H9 (cell line): ENCODE measurements at regions not wholly inside any gene's neighbourhood (a gene's known extent, or its start where the extent isn't known, plus 50 kb on each side); places are given as distances from the start of the nearest gene placed in this dataset.

ENCODE experiments used
- DNase-seq: peaks from one replicate; pipeline ENCODE4 v3.0.0-alpha.2; 2017
- H2AFZ ChIP-seq: one replicate; pipeline ENCODE4 v1.6.1; 2013; ENCODE audit warnings: mild to moderate bottlenecking, low read length, control low read depth, moderate library complexity
- H2AK5ac ChIP-seq: 2 replicates; pipeline ENCODE4 v1.6.1; 2013; ENCODE audit warnings: low read length, control low read depth, mixed read lengths; ENCODE audit not compliant: insufficient read length
- H2BK120ac ChIP-seq: one replicate; pipeline ENCODE4 v1.6.1; 2013; ENCODE audit warnings: low read depth, mild to moderate bottlenecking, low read length, control low read depth, inconsistent platforms; ENCODE audit not compliant: poor library complexity, severe bottlenecking
- H2BK12ac ChIP-seq: 2 replicates; pipeline ENCODE4 v1.6.1; 2013; ENCODE audit warnings: low read length, control low read depth, mixed read lengths, low read depth; ENCODE audit not compliant: insufficient read length
- H2BK15ac ChIP-seq: 2 replicates; pipeline ENCODE4 v1.6.1; 2013; ENCODE audit warnings: low read depth, low read length, control low read depth
- H2BK20ac ChIP-seq: one replicate; pipeline ENCODE4 v1.6.1; 2013; ENCODE audit warnings: low read depth, mild to moderate bottlenecking, low read length, control low read depth, inconsistent platforms; ENCODE audit not compliant: poor library complexity, severe bottlenecking
- H2BK5ac ChIP-seq: 2 replicates; pipeline ENCODE4 v1.6.1; 2013; ENCODE audit warnings: low read length, control low read depth, mixed read lengths; ENCODE audit not compliant: insufficient read length
- H3K14ac ChIP-seq: 2 replicates; pipeline ENCODE4 v1.6.1; 2013; ENCODE audit warnings: low read length, control low read depth; ENCODE audit not compliant: insufficient read depth
- H3K18ac ChIP-seq: 2 replicates; pipeline ENCODE4 v1.6.1; 2013; ENCODE audit warnings: low read depth, mild to moderate bottlenecking, mixed read lengths, low read length, control low read depth; ENCODE audit not compliant: insufficient read length
- H3K23ac ChIP-seq: 2 replicates; pipeline ENCODE4 v1.6.1; 2013; ENCODE audit warnings: low read length, control low read depth, mixed read lengths, low read depth; ENCODE audit not compliant: insufficient read length
- H3K23me2 ChIP-seq: 2 replicates; pipeline ENCODE4 v1.6.1; 2013; ENCODE audit warnings: low read depth, mild to moderate bottlenecking, mixed read lengths, low read length, control low read depth; ENCODE audit not compliant: insufficient read length, poor library complexity, severe bottlenecking
- H3K27ac ChIP-seq: 2 replicates; pipeline ENCODE4 v1.5.1; 2013; ENCODE audit warnings: low read length, control low read depth, mixed read lengths, low read depth; ENCODE audit not compliant: insufficient read length
- H3K27me3 ChIP-seq: 2 replicates; pipeline ENCODE4 v1.6.1; 2013; ENCODE audit warnings: low read length, control low read depth, inconsistent platforms; ENCODE audit not compliant: insufficient read depth
- H3K4ac ChIP-seq: 2 replicates; pipeline ENCODE4 v1.6.1; 2013; ENCODE audit warnings: low read depth, mild to moderate bottlenecking, control low read depth, inconsistent platforms, low read length, moderate library complexity
- H3K4me1 ChIP-seq: 2 replicates; pipeline ENCODE4 v1.6.1; 2013; ENCODE audit warnings: low read length, control low read depth, inconsistent platforms; ENCODE audit not compliant: insufficient read depth
- H3K4me2 ChIP-seq: 2 replicates; pipeline ENCODE4 v1.6.1; 2013; ENCODE audit warnings: low read length, control low read depth, mixed read lengths; ENCODE audit not compliant: insufficient read length, insufficient read depth
- H3K56ac ChIP-seq: 2 replicates; pipeline ENCODE4 v1.6.1; 2013; ENCODE audit warnings: low read depth, mild to moderate bottlenecking, mixed read lengths, low read length, control low read depth; ENCODE audit not compliant: insufficient read length
- H3K79me1 ChIP-seq: 2 replicates; pipeline ENCODE4 v1.6.1; 2013; ENCODE audit warnings: low read depth, mild to moderate bottlenecking, moderate library complexity, low read length, control low read depth, inconsistent platforms; ENCODE audit not compliant: insufficient read depth, poor library complexity, severe bottlenecking
- H3K79me2 ChIP-seq: 2 replicates; pipeline ENCODE4 v1.6.1; 2013; ENCODE audit warnings: low read length, control low read depth, inconsistent platforms; ENCODE audit not compliant: insufficient read depth
- H3K9ac ChIP-seq: 2 replicates; pipeline ENCODE4 v1.6.1; 2013; ENCODE audit warnings: low read length, control low read depth, mixed read lengths; ENCODE audit not compliant: insufficient read length; ENCODE audit errors: extremely low read depth
- H3K9me3 ChIP-seq: one replicate; pipeline ENCODE4 v1.6.1; 2013; ENCODE audit warnings: low read depth, low read length, inconsistent platforms; ENCODE audit not compliant: control insufficient read depth
- H3T11ph ChIP-seq: one replicate; pipeline ENCODE4 v1.6.1; 2013; ENCODE audit warnings: mild to moderate bottlenecking, low read length, control low read depth, inconsistent platforms
- H4K20me1 ChIP-seq: one replicate; pipeline ENCODE4 v1.6.1; 2013; ENCODE audit not compliant: control insufficient read depth, insufficient read length, insufficient read depth
- H4K5ac ChIP-seq: 2 replicates; pipeline ENCODE4 v1.6.1; 2013; ENCODE audit warnings: low read depth, mild to moderate bottlenecking, mixed read lengths, low read length, control low read depth; ENCODE audit not compliant: insufficient read length
- H4K8ac ChIP-seq: replicated peaks from 2 replicates; pipeline ENCODE4 v1.6.1; 2013; ENCODE audit warnings: low read length, control low read depth, mixed read lengths, low read depth; ENCODE audit not compliant: insufficient read length
- H4K91ac ChIP-seq: 2 replicates; pipeline ENCODE4 v1.6.1; 2013; ENCODE audit warnings: low read depth, mild to moderate bottlenecking, moderate library complexity, mixed read lengths, low read length, control low read depth; ENCODE audit not compliant: insufficient read length
- H3K27ac Mint-ChIP-seq, 3 experiments: 2 replicates in 2 of 3; 3 replicates in 1 of 3; pipeline ENCODE4 v1.8.0; 2020 to 2021; ENCODE audit warnings: mixed read lengths in 3 of 3, mild to moderate bottlenecking in 1 of 3, moderate library complexity in 1 of 3
- H3K27me3 Mint-ChIP-seq: 2 replicates; pipeline ENCODE4 v1.8.0; 2021; ENCODE audit warnings: low read depth, mild to moderate bottlenecking, moderate library complexity, mixed read lengths
- H3K36me3 Mint-ChIP-seq, 3 experiments: 2 replicates in 2 of 3; 3 replicates in 1 of 3; pipeline ENCODE4 v1.8.0; 2020 to 2021; ENCODE audit warnings: low read depth in 3 of 3, mixed read lengths in 3 of 3; ENCODE audit not compliant: insufficient read depth in 1 of 3
- H3K4me1 Mint-ChIP-seq, 2 experiments: 2 replicates each; pipeline ENCODE4 v1.8.0; 2020; ENCODE audit warnings: mixed read lengths in 2 of 2
- H3K4me3 Mint-ChIP-seq, 2 experiments: 2 replicates in 1 of 2; 3 replicates in 1 of 2; pipeline ENCODE4 v1.8.0; 2020 to 2021; ENCODE audit warnings: mild to moderate bottlenecking in 2 of 2, mixed read lengths in 2 of 2, moderate library complexity in 1 of 2
- H3K9me3 Mint-ChIP-seq, 2 experiments: 2 replicates in 1 of 2; 3 replicates in 1 of 2; pipeline ENCODE4 v1.8.0; 2020; ENCODE audit warnings: mild to moderate bottlenecking in 2 of 2, mixed read lengths in 2 of 2, moderate library complexity in 1 of 2
- WGBS: extraction: QIAGEN DNeasy Blood & Tissue Kit; methylation state at CpG from one replicate; pipeline ENCODE4 v1.1.7; 2013; ENCODE audit warnings: missing lambda C conversion rate, low lambda C conversion rate, mixed read lengths; ENCODE audit not compliant: insufficient read length; ENCODE audit errors: extremely low coverage; 5-methylcytosine and 5-hydroxymethylcytosine counted together
- TF ChIP-seq, protein P1 (sequence below): fragments of 200-600 bp; sonication (generic); conservative IDR thresholded peaks from 3 replicates; pipeline ENCODE4 v1.8.0; 2021; ENCODE audit warnings: antibody characterized with exemption, mild to moderate bottlenecking

DNA sequence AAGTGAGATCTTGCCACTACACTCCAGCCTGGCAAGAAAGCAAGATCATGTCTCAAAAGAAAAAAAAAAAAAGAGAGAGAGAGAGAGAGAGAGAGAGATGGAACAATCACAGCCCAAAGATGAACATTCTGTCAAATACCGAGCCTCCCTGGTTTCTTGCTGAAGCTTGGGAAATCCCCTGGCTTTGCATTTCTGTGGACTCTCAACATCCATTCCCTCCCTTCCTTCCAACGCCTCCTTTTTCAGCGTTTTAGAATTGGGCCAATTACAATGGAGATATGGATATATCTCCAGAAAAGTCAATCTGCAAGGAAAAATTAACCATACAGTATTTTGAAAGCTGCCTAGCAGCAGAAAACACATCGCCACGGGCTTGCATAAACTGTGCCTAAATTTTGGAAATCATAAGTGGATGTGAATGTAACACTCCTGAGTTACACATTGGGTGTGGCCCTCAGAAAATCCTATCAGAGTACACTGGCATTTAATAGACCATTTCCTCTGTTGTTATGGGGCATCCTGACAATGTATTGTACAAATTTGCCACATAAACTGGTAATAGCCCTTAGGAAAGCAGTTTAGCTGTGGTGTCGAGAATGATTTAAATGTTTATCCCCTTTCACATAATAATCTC lies 67.2 kb upstream of the PHLPP1 start:
- Histone ChIP-seq H3K79me2 (no peaks in the 10 kb centered on the region), H2BK5ac (no peak overlapping the region), H2AFZ (no peak overlapping the region), H3K23ac (no peak overlapping the region), H4K91ac (no peak overlapping the region), H3K27ac (no peak overlapping the region), H2BK20ac (no peak overlapping the region), H3K56ac (no peak overlapping the region), H3K23me2 (no peaks in the 10 kb centered on the region), H4K5ac (no peak overlapping the region), H3K27me3 (no peaks in the 10 kb centered on the region), H3K4me1 (no peaks in the 10 kb centered on the region), H3K79me1 (no peaks in the 10 kb centered on the region), H3T11ph (no peak overlapping the region), H3K18ac (no peak overlapping the region), H2AK5ac (no peak overlapping the region), H3K9me3 (no peaks in the 10 kb centered on the region), H2BK15ac (no peak overlapping the region), H2BK120ac (no peak overlapping the region), H4K20me1 (no peaks in the 10 kb centered on the region), H3K14ac (no peak overlapping the region), H3K9ac (no peak overlapping the region), H4K8ac (no peak overlapping the region), H3K4me2 (no peak overlapping the region), H3K4ac (no peak overlapping the region), H2BK12ac (no peak overlapping the region)
- no CpG with 5 or more reads among the region's 6 CpGs for WGBS
- Mint-ChIP-seq H3K27ac (no peak overlapping the region), H3K9me3 (peaks cover 6 to 7% of the 10 kb centered on the region in 2 experiments; a peak in 4 of 5 replicates), H3K4me3 (no peak overlapping the region; a peak in 1 of 5 replicates), H3K4me1 (peaks cover 9 to 13% of the 10 kb centered on the region in 2 experiments), H3K36me3 (peaks cover 0 to 12% (median 2%) of the 10 kb centered on the region in 3 experiments; a peak in 4 of 7 replicates), H3K27me3 (peaks cover 3% of the 10 kb centered on the region; the same call in 1 of the 2 replicates)
- DNase-seq, result no peak
- TF ChIP-seq, protein P1, sequence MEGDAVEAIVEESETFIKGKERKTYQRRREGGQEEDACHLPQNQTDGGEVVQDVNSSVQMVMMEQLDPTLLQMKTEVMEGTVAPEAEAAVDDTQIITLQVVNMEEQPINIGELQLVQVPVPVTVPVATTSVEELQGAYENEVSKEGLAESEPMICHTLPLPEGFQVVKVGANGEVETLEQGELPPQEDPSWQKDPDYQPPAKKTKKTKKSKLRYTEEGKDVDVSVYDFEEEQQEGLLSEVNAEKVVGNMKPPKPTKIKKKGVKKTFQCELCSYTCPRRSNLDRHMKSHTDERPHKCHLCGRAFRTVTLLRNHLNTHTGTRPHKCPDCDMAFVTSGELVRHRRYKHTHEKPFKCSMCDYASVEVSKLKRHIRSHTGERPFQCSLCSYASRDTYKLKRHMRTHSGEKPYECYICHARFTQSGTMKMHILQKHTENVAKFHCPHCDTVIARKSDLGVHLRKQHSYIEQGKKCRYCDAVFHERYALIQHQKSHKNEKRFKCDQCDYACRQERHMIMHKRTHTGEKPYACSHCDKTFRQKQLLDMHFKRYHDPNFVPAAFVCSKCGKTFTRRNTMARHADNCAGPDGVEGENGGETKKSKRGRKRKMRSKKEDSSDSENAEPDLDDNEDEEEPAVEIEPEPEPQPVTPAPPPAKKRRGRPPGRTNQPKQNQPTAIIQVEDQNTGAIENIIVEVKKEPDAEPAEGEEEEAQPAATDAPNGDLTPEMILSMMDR, result no peak
